ENCODE measurements at regions not wholly inside any gene's neighbourhood (a gene's known extent, or its start where the extent isn't known, plus 50 kb on each side); places are given as distances from the start of the nearest gene placed in this dataset.

GRCh38 chr6:132058975-132059374 lies 107.8 kb upstream of the CCN2 start:
- TF ChIP-seq, protein P1, sequence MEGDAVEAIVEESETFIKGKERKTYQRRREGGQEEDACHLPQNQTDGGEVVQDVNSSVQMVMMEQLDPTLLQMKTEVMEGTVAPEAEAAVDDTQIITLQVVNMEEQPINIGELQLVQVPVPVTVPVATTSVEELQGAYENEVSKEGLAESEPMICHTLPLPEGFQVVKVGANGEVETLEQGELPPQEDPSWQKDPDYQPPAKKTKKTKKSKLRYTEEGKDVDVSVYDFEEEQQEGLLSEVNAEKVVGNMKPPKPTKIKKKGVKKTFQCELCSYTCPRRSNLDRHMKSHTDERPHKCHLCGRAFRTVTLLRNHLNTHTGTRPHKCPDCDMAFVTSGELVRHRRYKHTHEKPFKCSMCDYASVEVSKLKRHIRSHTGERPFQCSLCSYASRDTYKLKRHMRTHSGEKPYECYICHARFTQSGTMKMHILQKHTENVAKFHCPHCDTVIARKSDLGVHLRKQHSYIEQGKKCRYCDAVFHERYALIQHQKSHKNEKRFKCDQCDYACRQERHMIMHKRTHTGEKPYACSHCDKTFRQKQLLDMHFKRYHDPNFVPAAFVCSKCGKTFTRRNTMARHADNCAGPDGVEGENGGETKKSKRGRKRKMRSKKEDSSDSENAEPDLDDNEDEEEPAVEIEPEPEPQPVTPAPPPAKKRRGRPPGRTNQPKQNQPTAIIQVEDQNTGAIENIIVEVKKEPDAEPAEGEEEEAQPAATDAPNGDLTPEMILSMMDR (IDR thresholded peaks at IDR 0.05 in 2 of 3, conservative IDR thresholded peaks at IDR 0.05 in 1 of 3; ENCODE audit: control insufficient read depth in 2 of 3, extremely low read depth in 1 of 3, insufficient read depth in 1 of 3, low read depth in 3 of 3, low read length in 3 of 3): no peak
- no peak for TF ChIP-seq POLR2A (IDR thresholded peaks at IDR 0.05; ENCODE audit: low read depth, low read length)
- TF ChIP-seq POLR2AphosphoS5 (IDR thresholded peaks at IDR 0.05; ENCODE audit: low read length): no peak
- TF ChIP-seq, protein P2, sequence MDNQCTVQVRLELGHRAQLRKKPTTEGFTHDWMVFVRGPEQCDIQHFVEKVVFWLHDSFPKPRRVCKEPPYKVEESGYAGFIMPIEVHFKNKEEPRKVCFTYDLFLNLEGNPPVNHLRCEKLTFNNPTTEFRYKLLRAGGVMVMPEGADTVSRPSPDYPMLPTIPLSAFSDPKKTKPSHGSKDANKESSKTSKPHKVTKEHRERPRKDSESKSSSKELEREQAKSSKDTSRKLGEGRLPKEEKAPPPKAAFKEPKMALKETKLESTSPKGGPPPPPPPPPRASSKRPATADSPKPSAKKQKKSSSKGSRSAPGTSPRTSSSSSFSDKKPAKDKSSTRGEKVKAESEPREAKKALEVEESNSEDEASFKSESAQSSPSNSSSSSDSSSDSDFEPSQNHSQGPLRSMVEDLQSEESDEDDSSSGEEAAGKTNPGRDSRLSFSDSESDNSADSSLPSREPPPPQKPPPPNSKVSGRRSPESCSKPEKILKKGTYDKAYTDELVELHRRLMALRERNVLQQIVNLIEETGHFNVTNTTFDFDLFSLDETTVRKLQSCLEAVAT (IDR thresholded peaks at IDR 0.05): no peak
- TF ChIP-seq USF1 (IDR thresholded peaks at IDR 0.05; ENCODE audit: borderline replicate concordance, extremely low read length, insufficient read depth, low read depth, low read length): no peak
- TF ChIP-seq EGR1 (IDR thresholded peaks at IDR 0.05; ENCODE audit: borderline replicate concordance in 1 of 2, low read depth in 2 of 2, low read length in 2 of 2): no peak
- no peak for TF ChIP-seq ATF7 (IDR thresholded peaks at IDR 0.05; ENCODE audit: low read depth)
- TF ChIP-seq ZBTB4 (CRISPR knock-in tag; IDR thresholded peaks at IDR 0.05): no peak
- no peak for TF ChIP-seq CBX5 (IDR thresholded peaks at IDR 0.05; ENCODE audit: low read depth)
- TF ChIP-seq BHLHE40 (IDR thresholded peaks at IDR 0.05; ENCODE audit: borderline replicate concordance in 1 of 2, low read depth in 2 of 2, low read length in 1 of 2): no peak

Measured in GM12878 (cell line).